C4-2B (cell line): ENCODE measurements at regions not wholly inside any gene's neighbourhood (a gene's known extent, or its start where the extent isn't known, plus 50 kb on each side); places are given as distances from the start of the nearest gene placed in this dataset.

Source experiments
- H3K27ac ChIP-seq: fragments of 450-650 bp; 2 replicates; pipeline ENCODE4 v1.5.1; 2017
- CTCF ChIP-seq: fragments of 450-650 bp; conservative IDR thresholded peaks from 2 replicates; pipeline ENCODE4 v1.5.1; 2017; ENCODE audit warnings: mild to moderate bottlenecking
- ZFX ChIP-seq: fragments of 450-650 bp; IDR thresholded peaks from 2 replicates; pipeline ENCODE4 v1.6.1; 2017

- H3K27ac ChIP-seq, result no peak overlapping the region
- TF ChIP-seq CTCF (no peak), ZFX (no peak)
Measured at GRCh38 chr2:129722306-129723019, 257.0 kb upstream of the RAB6C start.

- no peak for TF ChIP-seq CTCF
- no peak for TF ChIP-seq ZFX
Measured at GRCh38 chr2:129723277-129724020, 256.0 kb upstream of the RAB6C start.

GRCh38 chr2:129724021-129724757 is 255.3 kb upstream of the RAB6C start:
- TF ChIP-seq CTCF, result no peak
- no peak for TF ChIP-seq ZFX
- H3K27ac ChIP-seq, result no peak overlapping the region

More at GRCh38 chr2:129723277-129724020, 256.0 kb upstream of the RAB6C start:
- H3K27ac ChIP-seq, result no peak overlapping the region

GRCh38 chr2:129726216-129726615 is 253.2 kb upstream of the RAB6C start:
- TF ChIP-seq ZFX (no peak), CTCF (no peak)
- no peak overlapping the region for H3K27ac ChIP-seq

GRCh38 chr2:129727286-129727685 is 252.2 kb upstream of the RAB6C start:
- TF ChIP-seq CTCF, result no peak
- no peak for TF ChIP-seq ZFX
- H3K27ac ChIP-seq, result no peak overlapping the region

GRCh38 chr2:129728035-129728972 is 251.2 kb upstream of the RAB6C start:
- no peak overlapping the region for H3K27ac ChIP-seq
- TF ChIP-seq CTCF (no peak), ZFX (no peak)
